HepG2 (cell line): ENCODE measurements at regions not wholly inside any gene's neighbourhood (a gene's known extent, or its start where the extent isn't known, plus 50 kb on each side); places are given as distances from the start of the nearest gene placed in this dataset.

ENCODE experiments used
- ATAC-seq: fragments of 200-7000 bp; cut with Tn5 transposase; 3 replicates; pipeline ENCODE4 v1.9.1; 2020; ENCODE audit warnings: mild to moderate bottlenecking, moderate library complexity
- BruUV-seq: library from RNA; stranded (reverse); fragments of 400-500 nt; replicated peaks from 2 replicates; lab custom pipeline; 2021; lab: Mats Ljungman, UMichigan
- CTCF ChIA-PET: fragments of 300-600 bp; formaldehyde crosslinking; extraction: SDS; loops from one replicate; lab custom pipeline; 2021; ENCODE audit warnings: low total read pairs, inconsistent platforms, low intra/inter-chr PET ratio; lab: Yijun Ruan, JAX
- POLR2A ChIA-PET: fragments of 350-600 bp; sonication (Branson Sonifier 250); formaldehyde crosslinking; loops from one replicate; lab custom pipeline; 2020; ENCODE audit warnings: antibody characterized with exemption, inconsistent platforms; lab: Yijun Ruan, JAX
- DNase-seq: peaks from one replicate; pipeline ENCODE4 v3.0.0-alpha.2; 2015; ENCODE audit warnings: low spot score
- FAIRE-seq: peaks from 3 replicates; lab custom pipeline; 2011; peaks lifted over from hg19 to GRCh38; lab: Jason Lieb, UNC
- H2AFZ ChIP-seq: one replicate; pipeline ENCODE4 v1.6.1; 2011; ENCODE audit warnings: low read length, inconsistent platforms
- H3K27ac ChIP-seq: fragments of 300-600 bp; 3 replicates; pipeline ENCODE4 v1.8.0; 2011; ENCODE audit warnings: mixed run types, mild to moderate bottlenecking, mixed read lengths, low read length, inconsistent platforms; ENCODE audit not compliant: insufficient read depth; ENCODE audit errors: extremely low read length
- H3K27me3 ChIP-seq, 2 experiments: fragments of 200-600 bp in 1 of 2; 2 replicates in 1 of 2; 3 replicates in 1 of 2; pipeline versions ENCODE4 v1.6.0 to v1.8.0; 2011; ENCODE audit warnings: low read length in 2 of 2, mild to moderate bottlenecking in 2 of 2, moderate library complexity in 2 of 2, inconsistent platforms in 1 of 2; ENCODE audit not compliant: insufficient read depth in 2 of 2, control insufficient read depth in 1 of 2
- H3K36me3 ChIP-seq, 2 experiments: fragments of 200-600 bp in 1 of 2; replicated peaks in 1 of 2; 2 replicates in 1 of 2; 3 replicates in 1 of 2; pipeline versions ENCODE4 v1.5.1 to v1.8.0; 2011; ENCODE audit warnings: low read length in 2 of 2, inconsistent platforms in 1 of 2; ENCODE audit not compliant: insufficient read depth in 2 of 2, control insufficient read depth in 1 of 2
- H3K4me1 ChIP-seq: 2 replicates; pipeline ENCODE4 v1.5.1; 2012; ENCODE audit warnings: low read length, inconsistent platforms; ENCODE audit not compliant: insufficient read depth
- H3K4me2 ChIP-seq: 2 replicates; pipeline ENCODE4 v1.6.0; 2011; ENCODE audit warnings: low read depth, low read length, inconsistent platforms
- H3K4me3 ChIP-seq, 3 experiments: fragments of 200-600 bp in 1 of 3; sonication (generic), shearing (Covaris generic) in 1 of 3; replicated peaks in 1 of 3; 2 replicates each; pipeline ENCODE4 v1.5.1; 2011 to 2016; ENCODE audit warnings: low read length in 3 of 3, inconsistent platforms in 2 of 3, low read depth in 2 of 3, mild to moderate bottlenecking in 2 of 3, control low read depth in 1 of 3, mixed read lengths in 1 of 3; ENCODE audit not compliant: insufficient read depth in 1 of 3
- H3K79me2 ChIP-seq: one replicate; pipeline ENCODE4 v1.6.1; 2011; ENCODE audit warnings: low read length, inconsistent platforms; ENCODE audit not compliant: insufficient read depth
- H3K9ac ChIP-seq: 2 replicates; pipeline ENCODE4 v1.6.0; 2011; ENCODE audit warnings: mild to moderate bottlenecking, low read depth, low read length, inconsistent platforms; ENCODE audit not compliant: insufficient read depth
- H3K9me3 ChIP-seq: 2 replicates; pipeline ENCODE4 v1.5.1; 2012; ENCODE audit warnings: mild to moderate bottlenecking, low read length
- H4K20me1 ChIP-seq: 2 replicates; pipeline ENCODE4 v1.6.0; 2011; ENCODE audit warnings: inconsistent platforms, mild to moderate bottlenecking, low read length, moderate library complexity; ENCODE audit not compliant: insufficient read depth
- JARID2 ChIP-seq: sonication (generic); formaldehyde crosslinking; IDR thresholded peaks from 2 replicates; pipeline ENCODE4 v1.8.1; 2023; ENCODE audit warnings: missing genetic modification reagents, inconsistent platforms; ENCODE audit not compliant: insufficient replicate concordance
- JUN ChIP-seq: sonication (generic); formaldehyde crosslinking; IDR thresholded peaks from 2 replicates; pipeline ENCODE4 v1.4.0; 2020; ENCODE audit warnings: mild to moderate bottlenecking, missing genetic modification reagents
- NFATC3 ChIP-seq: sonication (generic); formaldehyde crosslinking; IDR thresholded peaks from 2 replicates; pipeline ENCODE4 v1.5.1; 2020; ENCODE audit warnings: mild to moderate bottlenecking, missing genetic modification reagents
- NONO ChIP-seq, 2 experiments: fragments of 450-650 bp in 1 of 2; sonication (generic) in 1 of 2; formaldehyde crosslinking in 1 of 2; IDR thresholded peaks in 1 of 2; conservative IDR thresholded peaks in 1 of 2; 2 replicates each; pipeline versions ENCODE4 v1.6.1 to v1.8.0; 2017 to 2022; ENCODE audit warnings: mild to moderate bottlenecking in 1 of 2, missing genetic modification reagents in 1 of 2, moderate library complexity in 1 of 2
- ZFP36L1 ChIP-seq: sonication (generic); formaldehyde crosslinking; IDR thresholded peaks from 2 replicates; pipeline ENCODE4 v1.8.0; 2022; ENCODE audit warnings: mild to moderate bottlenecking, missing genetic modification reagents, moderate library complexity
- ZNF160 ChIP-seq: sonication (generic); formaldehyde crosslinking; IDR thresholded peaks from 2 replicates; pipeline ENCODE4 v1.8.0; 2022; ENCODE audit warnings: mild to moderate bottlenecking, inconsistent platforms, missing genetic modification reagents
- ZNF235 ChIP-seq: sonication (generic); formaldehyde crosslinking; IDR thresholded peaks from 2 replicates; pipeline ENCODE4 v1.8.1; 2023; ENCODE audit warnings: mild to moderate bottlenecking, missing genetic modification reagents, borderline replicate concordance
- ZNF546 ChIP-seq: sonication (generic); formaldehyde crosslinking; conservative IDR thresholded peaks from 2 replicates; pipeline ENCODE4 v1.8.1; 2023; ENCODE audit warnings: mild to moderate bottlenecking, missing genetic modification reagents
- ZSCAN22 ChIP-seq: sonication (generic); formaldehyde crosslinking; IDR thresholded peaks from 2 replicates; pipeline ENCODE4 v1.4.0; 2020; ENCODE audit warnings: mild to moderate bottlenecking, missing genetic modification reagents
- WGBS: methylation state at CpG from one replicate; pipeline ENCODE4 v1.1.6; 2017; ENCODE audit warnings: low lambda C conversion rate; 5-methylcytosine and 5-hydroxymethylcytosine counted together
- in situ Hi-C: cut with HindIII; loops from 2 replicates; pipeline ENCODE4 v1.10.0; 2017; ENCODE audit warnings: low pct_unique_long_range_greater_than_20kb; ENCODE audit not compliant: extremely low pct_ligation_motif_present
- intact Hi-C: fragments of 100-400 bp; cut with micrococcal nuclease; formaldehyde crosslinking; loops from one replicate; pipeline ENCODE4 v1.10.0; 2022; ENCODE audit not compliant: unreplicated experiment
- TF ChIP-seq, protein P1 (sequence below): sonication (generic); formaldehyde crosslinking; IDR thresholded peaks from 2 replicates; pipeline ENCODE4 v1.9.0; 2022; ENCODE audit warnings: low read depth, missing genetic modification reagents
- TF ChIP-seq, protein P2 (sequence below): sonication (generic); formaldehyde crosslinking; conservative IDR thresholded peaks from 2 replicates; pipeline ENCODE4 v1.8.0; 2022; ENCODE audit warnings: low read depth, missing genetic modification reagents
- TF ChIP-seq, protein P3 (sequence below): sonication (generic); formaldehyde crosslinking; IDR thresholded peaks from 2 replicates; pipeline ENCODE4 v1.4.0; 2020; ENCODE audit warnings: missing genetic modification reagents

DNA sequence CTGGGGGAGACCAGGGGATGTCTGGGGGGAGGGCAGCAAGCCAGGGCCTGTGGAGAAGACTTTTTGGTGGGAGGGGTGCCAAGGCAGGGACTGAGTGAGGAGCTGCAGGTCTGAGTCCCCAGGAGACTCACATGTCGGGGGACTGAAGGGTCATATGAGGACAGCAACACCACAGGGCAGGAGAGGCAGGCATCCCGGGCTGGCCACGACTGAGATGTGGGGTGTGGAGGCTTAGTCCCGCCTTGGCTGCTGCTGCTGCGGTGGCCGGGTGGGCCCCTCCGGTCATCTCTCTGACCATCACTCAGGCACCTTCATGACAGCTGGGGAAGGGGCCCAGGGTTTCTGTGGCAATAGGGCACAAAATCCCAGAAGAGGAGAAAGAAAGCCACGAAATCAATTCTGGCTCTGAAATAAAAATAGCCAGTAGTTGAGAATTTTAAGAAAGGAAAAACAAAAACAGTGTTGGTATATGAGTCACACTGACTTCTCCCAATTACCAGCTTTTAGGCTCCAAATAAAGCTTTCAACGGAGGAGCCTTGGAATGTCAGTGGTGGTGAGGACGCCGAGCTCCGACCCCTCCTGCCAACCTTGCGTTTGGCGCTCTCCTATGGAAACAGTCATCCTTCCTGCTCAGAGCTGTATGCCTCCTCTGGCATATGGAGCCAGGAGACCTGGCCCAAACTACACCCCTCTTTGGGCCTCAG, 52.9 kb upstream of the ITGA11 start:
- ATAC-seq (no peak), FAIRE-seq (no peak), DNase-seq (no peak)
- CTCF ChIA-PET = no interaction called here
- H3K36me3 ChIP-seq = no peaks in the 10 kb centered on the region
- H3K4me2 ChIP-seq = no peak overlapping the region
- no peaks in the 10 kb centered on the region for H3K4me1 ChIP-seq
- no peaks in the 10 kb centered on the region for H4K20me1 ChIP-seq
- no peaks in the 10 kb centered on the region for H3K79me2 ChIP-seq
- H3K27me3 ChIP-seq = peaks cover 0 to 10% of the 10 kb centered on the region in 2 experiments; a peak in 3 of 5 replicates
- H3K9ac ChIP-seq = no peak overlapping the region
- 52% methylated on average over 12 of the region's 14 CpGs for WGBS
- intact Hi-C loops (no loop called here), in situ Hi-C loops (no loop called here)
- TF ChIP-seq NONO (IDR thresholded peaks at IDR 0.05) = no peak
- no peak for TF ChIP-seq NONO (CRISPR knock-in tag; conservative IDR thresholded peaks at IDR 0.05)
- no peak for TF ChIP-seq JUN (CRISPR knock-in tag)
- TF ChIP-seq, protein P1, sequence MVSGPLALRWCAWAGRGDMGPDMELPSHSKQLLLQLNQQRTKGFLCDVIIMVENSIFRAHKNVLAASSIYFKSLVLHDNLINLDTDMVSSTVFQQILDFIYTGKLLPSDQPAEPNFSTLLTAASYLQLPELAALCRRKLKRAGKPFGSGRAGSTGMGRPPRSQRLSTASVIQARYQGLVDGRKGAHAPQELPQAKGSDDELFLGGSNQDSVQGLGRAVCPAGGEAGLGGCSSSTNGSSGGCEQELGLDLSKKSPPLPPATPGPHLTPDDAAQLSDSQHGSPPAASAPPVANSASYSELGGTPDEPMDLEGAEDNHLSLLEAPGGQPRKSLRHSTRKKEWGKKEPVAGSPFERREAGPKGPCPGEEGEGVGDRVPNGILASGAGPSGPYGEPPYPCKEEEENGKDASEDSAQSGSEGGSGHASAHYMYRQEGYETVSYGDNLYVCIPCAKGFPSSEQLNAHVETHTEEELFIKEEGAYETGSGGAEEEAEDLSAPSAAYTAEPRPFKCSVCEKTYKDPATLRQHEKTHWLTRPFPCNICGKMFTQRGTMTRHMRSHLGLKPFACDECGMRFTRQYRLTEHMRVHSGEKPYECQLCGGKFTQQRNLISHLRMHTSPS (CRISPR knock-in tag) = no peak
- no peak for TF ChIP-seq ZNF160 (CRISPR knock-in tag)
- no peak for TF ChIP-seq ZNF546 (CRISPR knock-in tag)
- TF ChIP-seq, protein P2, sequence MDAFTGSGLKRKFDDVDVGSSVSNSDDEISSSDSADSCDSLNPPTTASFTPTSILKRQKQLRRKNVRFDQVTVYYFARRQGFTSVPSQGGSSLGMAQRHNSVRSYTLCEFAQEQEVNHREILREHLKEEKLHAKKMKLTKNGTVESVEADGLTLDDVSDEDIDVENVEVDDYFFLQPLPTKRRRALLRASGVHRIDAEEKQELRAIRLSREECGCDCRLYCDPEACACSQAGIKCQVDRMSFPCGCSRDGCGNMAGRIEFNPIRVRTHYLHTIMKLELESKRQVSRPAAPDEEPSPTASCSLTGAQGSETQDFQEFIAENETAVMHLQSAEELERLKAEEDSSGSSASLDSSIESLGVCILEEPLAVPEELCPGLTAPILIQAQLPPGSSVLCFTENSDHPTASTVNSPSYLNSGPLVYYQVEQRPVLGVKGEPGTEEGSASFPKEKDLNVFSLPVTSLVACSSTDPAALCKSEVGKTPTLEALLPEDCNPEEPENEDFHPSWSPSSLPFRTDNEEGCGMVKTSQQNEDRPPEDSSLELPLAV (CRISPR knock-in tag) = no peak
- no peak for TF ChIP-seq JARID2 (CRISPR knock-in tag)
- TF ChIP-seq ZSCAN22 = no peak
- no peak for TF ChIP-seq NFATC3
- TF ChIP-seq, protein P3, sequence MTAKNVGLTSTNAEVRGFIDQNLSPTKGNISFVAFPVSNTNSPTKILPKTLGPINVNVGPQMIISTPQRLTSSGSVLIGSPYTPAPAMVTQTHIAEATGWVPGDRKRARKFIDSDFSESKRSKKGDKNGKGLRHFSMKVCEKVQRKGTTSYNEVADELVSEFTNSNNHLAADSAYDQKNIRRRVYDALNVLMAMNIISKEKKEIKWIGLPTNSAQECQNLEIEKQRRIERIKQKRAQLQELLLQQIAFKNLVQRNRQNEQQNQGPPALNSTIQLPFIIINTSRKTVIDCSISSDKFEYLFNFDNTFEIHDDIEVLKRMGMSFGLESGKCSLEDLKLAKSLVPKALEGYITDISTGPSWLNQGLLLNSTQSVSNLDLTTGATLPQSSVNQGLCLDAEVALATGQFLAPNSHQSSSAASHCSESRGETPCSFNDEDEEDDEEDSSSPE = no peak
- TF ChIP-seq ZNF235 (CRISPR knock-in tag) = no peak
- no peak for TF ChIP-seq ZFP36L1 (CRISPR knock-in tag)
- H3K4me3 ChIP-seq = no peak overlapping the region
- H2AFZ ChIP-seq = no peak overlapping the region
- BruUV-seq = no TSS peak
- H3K27ac ChIP-seq = no peak overlapping the region
- no peaks in the 10 kb centered on the region for H3K9me3 ChIP-seq
- POLR2A ChIA-PET = no interaction called here
